H7 (cell line): ENCODE measurements at regions not wholly inside any gene's neighbourhood (a gene's known extent, or its start where the extent isn't known, plus 50 kb on each side); places are given as distances from the start of the nearest gene placed in this dataset.

ENCODE experiments used
- DNase-seq: peaks from one replicate; pipeline ENCODE4 v3.0.0; 2012
- H3K27me3 ChIP-seq: 2 replicates; pipeline ENCODE4 v1.6.0; 2011; ENCODE audit warnings: mild to moderate bottlenecking, low read length; ENCODE audit not compliant: control insufficient read depth, insufficient read depth
- H3K36me3 ChIP-seq: replicated peaks from 2 replicates; pipeline ENCODE4 v1.5.1; 2011; ENCODE audit warnings: low read length; ENCODE audit not compliant: control insufficient read depth, insufficient read depth
- H3K4me3 ChIP-seq: 2 replicates; pipeline ENCODE4 v1.5.1; 2011; ENCODE audit warnings: low read depth, mild to moderate bottlenecking, control low read depth, low read length, moderate library complexity; ENCODE audit not compliant: insufficient read depth

- H3K36me3 ChIP-seq: no peaks in the 10 kb centered on the region
- H3K27me3 ChIP-seq: no peaks in the 10 kb centered on the region
- DNase-seq: no peak
- no peak overlapping the region for H3K4me3 ChIP-seq
Measured at GRCh38 chr15:60226924-60227323, 170.9 kb downstream of the ANXA2 start.

GRCh38 chr15:60228101-60228500, 169.7 kb downstream of the ANXA2 start:
- no peak overlapping the region for H3K4me3 ChIP-seq
- no peaks in the 10 kb centered on the region for H3K27me3 ChIP-seq
- no peaks in the 10 kb centered on the region for H3K36me3 ChIP-seq
- DNase-seq: no peak

GRCh38 chr15:60228619-60229018, 169.2 kb downstream of the ANXA2 start:
- DNase-seq: no peak
- Histone ChIP-seq H3K27me3 (no peaks in the 10 kb centered on the region), H3K4me3 (no peak overlapping the region), H3K36me3 (no peaks in the 10 kb centered on the region)

- no peak overlapping the region for H3K4me3 ChIP-seq
- no peaks in the 10 kb centered on the region for H3K36me3 ChIP-seq
- peak; percentile 1 for DNase-seq
- no peaks in the 10 kb centered on the region for H3K27me3 ChIP-seq
Measured at GRCh38 chr15:60235951-60236710, 161.7 kb downstream of the ANXA2 start.

GRCh38 chr15:60237446-60237845, 160.3 kb downstream of the ANXA2 start:
- Histone ChIP-seq H3K4me3 (no peak overlapping the region), H3K27me3 (no peaks in the 10 kb centered on the region), H3K36me3 (no peaks in the 10 kb centered on the region)
- no peak for DNase-seq

- Histone ChIP-seq H3K27me3 (no peaks in the 10 kb centered on the region), H3K4me3 (no peak overlapping the region), H3K36me3 (no peaks in the 10 kb centered on the region)
- no peak for DNase-seq
Measured at GRCh38 chr15:60243769-60244168, 154.0 kb downstream of the ANXA2 start.

GRCh38 chr15:60244813-60245212, 153.0 kb downstream of the ANXA2 start:
- H3K36me3 ChIP-seq: no peaks in the 10 kb centered on the region
- no peak for DNase-seq
- H3K27me3 ChIP-seq: no peaks in the 10 kb centered on the region
- no peak overlapping the region for H3K4me3 ChIP-seq

- Histone ChIP-seq H3K36me3 (no peaks in the 10 kb centered on the region), H3K27me3 (no peaks in the 10 kb centered on the region), H3K4me3 (no peak overlapping the region)
- DNase-seq: no peak
Measured at GRCh38 chr15:60250316-60250715, 147.5 kb downstream of the ANXA2 start.

GRCh38 chr15:60251300-60252070, 146.3 kb downstream of the ANXA2 start:
- DNase-seq: no peak
- no peaks in the 10 kb centered on the region for H3K36me3 ChIP-seq

GRCh38 chr15:60254416-60254815, 143.4 kb downstream of the ANXA2 start:
- H3K4me3 ChIP-seq: no peak overlapping the region
- no peaks in the 10 kb centered on the region for H3K36me3 ChIP-seq
- no peaks in the 10 kb centered on the region for H3K27me3 ChIP-seq
- no peak for DNase-seq

More at GRCh38 chr15:60251300-60252070, 146.3 kb downstream of the ANXA2 start:
- H3K27me3 ChIP-seq: no peaks in the 10 kb centered on the region
- no peak overlapping the region for H3K4me3 ChIP-seq

- Histone ChIP-seq H3K27me3 (no peaks in the 10 kb centered on the region), H3K4me3 (no peak overlapping the region), H3K36me3 (no peaks in the 10 kb centered on the region)
- DNase-seq: no peak
Measured at GRCh38 chr15:60255390-60255789, 142.4 kb downstream of the ANXA2 start.

GRCh38 chr15:60257591-60258159, 140.1 kb downstream of the ANXA2 start:
- H3K27me3 ChIP-seq: no peaks in the 10 kb centered on the region
- no peaks in the 10 kb centered on the region for H3K36me3 ChIP-seq
- H3K4me3 ChIP-seq: no peak overlapping the region
- no peak for DNase-seq

GRCh38 chr15:60259469-60259868, 138.3 kb downstream of the ANXA2 start:
- DNase-seq: no peak
- Histone ChIP-seq H3K27me3 (no peaks in the 10 kb centered on the region), H3K36me3 (no peaks in the 10 kb centered on the region), H3K4me3 (no peak overlapping the region)

- no peaks in the 10 kb centered on the region for H3K27me3 ChIP-seq
- H3K4me3 ChIP-seq: no peak overlapping the region
- DNase-seq: no peak
- no peaks in the 10 kb centered on the region for H3K36me3 ChIP-seq
Measured at GRCh38 chr15:60264088-60264487, 133.7 kb downstream of the ANXA2 start.

- H3K4me3 ChIP-seq: no peak overlapping the region
- H3K36me3 ChIP-seq: no peaks in the 10 kb centered on the region
- no peaks in the 10 kb centered on the region for H3K27me3 ChIP-seq
- DNase-seq: no peak
Measured at GRCh38 chr15:60264566-60264965, 133.2 kb downstream of the ANXA2 start.
